ENCODE measurements at regions not wholly inside any gene's neighbourhood (a gene's known extent, or its start where the extent isn't known, plus 50 kb on each side); places are given as distances from the start of the nearest gene placed in this dataset.

DNA sequence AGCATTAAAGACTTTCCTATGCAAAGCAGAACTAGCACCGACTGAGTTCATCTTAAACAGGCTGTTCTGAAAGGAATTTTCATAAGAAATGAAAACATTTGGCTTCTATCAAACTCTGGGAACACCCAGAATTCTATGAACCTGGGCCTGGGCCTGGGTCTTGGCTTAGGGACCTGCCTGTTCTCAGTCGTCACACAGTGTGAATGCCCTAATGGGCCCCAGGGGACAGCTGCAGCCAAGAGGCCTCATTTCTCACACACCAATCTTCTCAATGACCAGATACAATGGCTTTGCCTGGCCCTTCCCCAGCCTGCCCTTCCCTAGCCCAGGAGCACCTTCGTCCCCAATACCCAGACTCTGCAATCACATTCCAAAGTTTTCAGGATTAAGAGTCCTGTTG lies 234.9 kb upstream of the ARHGAP20 start:
- Histone ChIP-seq H3K9me3 (no peaks in the 10 kb centered on the region), H3K36me3 (no peaks in the 10 kb centered on the region), H3K4me3 (no peak overlapping the region), H3K27me3 (no peaks in the 10 kb centered on the region), H3K27ac (no peak overlapping the region), H3K4me1 (no peaks in the 10 kb centered on the region), H3K9ac (ENCODE audit: low read depth in 2 of 2, low read length in 2 of 2) (no peak overlapping the region)
- intact Hi-C loops (cut with DNase I), result no loop called here
- DNase-seq, result no peak
- TF ChIP-seq, protein P1, sequence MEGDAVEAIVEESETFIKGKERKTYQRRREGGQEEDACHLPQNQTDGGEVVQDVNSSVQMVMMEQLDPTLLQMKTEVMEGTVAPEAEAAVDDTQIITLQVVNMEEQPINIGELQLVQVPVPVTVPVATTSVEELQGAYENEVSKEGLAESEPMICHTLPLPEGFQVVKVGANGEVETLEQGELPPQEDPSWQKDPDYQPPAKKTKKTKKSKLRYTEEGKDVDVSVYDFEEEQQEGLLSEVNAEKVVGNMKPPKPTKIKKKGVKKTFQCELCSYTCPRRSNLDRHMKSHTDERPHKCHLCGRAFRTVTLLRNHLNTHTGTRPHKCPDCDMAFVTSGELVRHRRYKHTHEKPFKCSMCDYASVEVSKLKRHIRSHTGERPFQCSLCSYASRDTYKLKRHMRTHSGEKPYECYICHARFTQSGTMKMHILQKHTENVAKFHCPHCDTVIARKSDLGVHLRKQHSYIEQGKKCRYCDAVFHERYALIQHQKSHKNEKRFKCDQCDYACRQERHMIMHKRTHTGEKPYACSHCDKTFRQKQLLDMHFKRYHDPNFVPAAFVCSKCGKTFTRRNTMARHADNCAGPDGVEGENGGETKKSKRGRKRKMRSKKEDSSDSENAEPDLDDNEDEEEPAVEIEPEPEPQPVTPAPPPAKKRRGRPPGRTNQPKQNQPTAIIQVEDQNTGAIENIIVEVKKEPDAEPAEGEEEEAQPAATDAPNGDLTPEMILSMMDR (IDR thresholded peaks at IDR 0.05), result no peak

DNA sequence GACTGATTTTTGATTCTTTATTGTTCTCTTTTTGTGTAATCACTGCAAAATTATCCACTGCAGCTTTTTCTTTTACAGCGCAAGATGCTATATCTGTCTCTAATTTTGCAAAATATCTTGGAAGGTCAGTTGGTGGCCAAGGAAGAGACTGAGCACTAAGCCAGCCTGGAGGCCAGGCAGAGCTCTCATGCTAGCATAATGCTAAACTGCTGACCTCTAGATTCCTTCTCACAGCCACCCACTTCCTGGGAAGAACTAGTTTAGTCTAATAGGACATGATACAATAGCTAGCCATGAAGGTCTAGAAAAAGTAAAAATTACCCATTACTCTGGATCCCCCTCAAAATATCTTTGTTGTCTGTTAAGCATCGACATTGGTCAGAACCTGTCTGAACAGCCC lies 227.2 kb upstream of the ARHGAP20 start:
- Histone ChIP-seq H3K27ac (no peak overlapping the region), H3K4me1 (no peaks in the 10 kb centered on the region), H3K9ac (ENCODE audit: low read depth in 2 of 2, low read length in 2 of 2) (no peak overlapping the region), H3K4me3 (no peak overlapping the region), H3K36me3 (no peaks in the 10 kb centered on the region), H3K9me3 (no peaks in the 10 kb centered on the region), H3K27me3 (no peaks in the 10 kb centered on the region)
- TF ChIP-seq, protein P1 (IDR thresholded peaks at IDR 0.05), result no peak
- DNase-seq, result no peak
- intact Hi-C loops (cut with DNase I), result no loop called here

DNA sequence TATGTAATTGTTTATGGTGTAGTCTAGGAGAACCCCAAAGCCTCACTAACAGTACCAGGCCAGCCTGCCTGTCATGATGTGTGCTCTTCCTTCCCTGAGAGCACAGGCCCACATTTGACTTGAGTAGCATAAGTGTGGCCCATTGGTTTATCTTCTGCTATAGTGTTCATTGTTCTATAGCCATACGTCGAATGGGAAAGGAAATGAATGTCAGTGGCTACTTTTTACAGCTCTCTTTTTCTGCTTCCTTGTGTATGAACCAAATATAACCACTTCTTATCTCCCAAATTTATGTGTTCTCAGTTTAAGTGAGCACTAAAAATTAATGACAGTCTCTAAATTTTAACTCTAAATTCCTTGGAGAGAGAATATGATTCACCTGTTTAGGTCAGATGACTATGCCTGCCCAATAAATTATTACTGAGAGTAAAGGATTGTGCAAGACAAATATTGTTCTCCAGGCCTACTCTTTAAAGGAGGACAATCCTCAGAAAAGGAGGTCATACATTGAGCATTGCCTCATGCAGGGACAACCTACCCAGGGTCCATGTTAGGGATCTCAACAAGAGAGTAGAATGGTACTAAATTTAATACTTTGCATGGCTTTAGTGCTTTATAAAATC lies 222.9 kb upstream of the ARHGAP20 start:
- Histone ChIP-seq H3K9me3 (no peaks in the 10 kb centered on the region), H3K4me3 (no peak overlapping the region), H3K4me1 (no peaks in the 10 kb centered on the region), H3K36me3 (no peaks in the 10 kb centered on the region), H3K27me3 (no peaks in the 10 kb centered on the region), H3K9ac (ENCODE audit: low read depth in 2 of 2, low read length in 2 of 2) (no peak overlapping the region), H3K27ac (no peak overlapping the region)
- DNase-seq, result no peak
- intact Hi-C loops (cut with DNase I), result no loop called here
- TF ChIP-seq, protein P1 (IDR thresholded peaks at IDR 0.05), result no peak

DNA sequence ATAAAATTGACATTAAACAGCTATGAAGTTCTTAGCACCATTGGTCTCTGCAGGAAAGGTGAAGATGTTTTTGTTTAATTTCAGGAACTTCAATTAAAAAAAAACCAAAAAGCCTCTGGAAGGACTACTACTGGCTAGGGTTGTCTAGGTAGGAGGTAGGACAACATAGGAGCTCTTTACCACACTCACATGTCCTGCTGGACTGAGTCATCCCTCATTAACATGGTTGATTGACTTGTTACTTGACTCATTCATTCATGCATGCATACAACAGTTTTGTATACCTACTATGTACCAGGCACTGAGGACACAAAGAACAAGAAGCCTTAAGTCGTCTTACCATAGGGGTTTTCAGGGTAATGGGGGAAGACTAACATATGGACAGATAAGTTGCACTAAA lies 216.9 kb upstream of the ARHGAP20 start:
- Histone ChIP-seq H3K27ac (no peak overlapping the region), H3K36me3 (no peaks in the 10 kb centered on the region), H3K4me1 (no peaks in the 10 kb centered on the region), H3K4me3 (no peak overlapping the region), H3K9ac (ENCODE audit: low read depth in 2 of 2, low read length in 2 of 2) (no peak overlapping the region), H3K27me3 (no peaks in the 10 kb centered on the region), H3K9me3 (no peaks in the 10 kb centered on the region)
- DNase-seq, result no peak
- intact Hi-C loops (cut with DNase I), result no loop called here
- TF ChIP-seq, protein P1 (IDR thresholded peaks at IDR 0.05), result no peak

DNA sequence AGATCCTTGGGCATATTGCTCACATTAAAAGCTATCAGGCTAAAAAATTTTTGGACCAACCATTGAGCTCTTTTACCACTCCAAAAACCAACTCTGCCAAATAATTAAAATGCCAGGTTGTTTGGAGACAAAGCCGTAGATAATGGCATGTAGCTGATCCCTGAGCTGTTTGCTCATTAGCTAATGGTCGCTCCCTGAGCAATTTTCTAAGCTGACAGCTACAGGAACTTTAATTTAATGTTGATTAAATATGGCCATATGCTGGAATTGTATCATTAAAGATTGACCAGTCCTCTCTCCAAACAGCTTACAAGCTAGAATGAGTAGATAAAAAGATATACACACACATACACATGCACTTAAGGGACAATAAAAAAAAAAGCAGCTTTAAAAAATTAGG lies 216.2 kb upstream of the ARHGAP20 start:
- Histone ChIP-seq H3K9me3 (no peaks in the 10 kb centered on the region), H3K4me1 (no peaks in the 10 kb centered on the region), H3K9ac (ENCODE audit: low read depth in 2 of 2, low read length in 2 of 2) (no peak overlapping the region), H3K27ac (no peak overlapping the region), H3K27me3 (no peaks in the 10 kb centered on the region), H3K36me3 (no peaks in the 10 kb centered on the region), H3K4me3 (no peak overlapping the region)
- TF ChIP-seq, protein P1 (IDR thresholded peaks at IDR 0.05), result no peak
- no peak for DNase-seq
- intact Hi-C loops (cut with DNase I), result no loop called here
